VCaP (cell line): ENCODE measurements at regions not wholly inside any gene's neighbourhood (a gene's known extent, or its start where the extent isn't known, plus 50 kb on each side); places are given as distances from the start of the nearest gene placed in this dataset.

Experiments
- H3K27ac ChIP-seq: fragments of 450-650 bp; 2 replicates; pipeline ENCODE4 v1.5.1; 2017
- TF ChIP-seq, protein P1 (sequence below): fragments of 450-650 bp; conservative IDR thresholded peaks from 2 replicates; pipeline ENCODE4 v1.5.1; 2017; ENCODE audit warnings: mild to moderate bottlenecking, moderate library complexity

- TF ChIP-seq, protein P1, sequence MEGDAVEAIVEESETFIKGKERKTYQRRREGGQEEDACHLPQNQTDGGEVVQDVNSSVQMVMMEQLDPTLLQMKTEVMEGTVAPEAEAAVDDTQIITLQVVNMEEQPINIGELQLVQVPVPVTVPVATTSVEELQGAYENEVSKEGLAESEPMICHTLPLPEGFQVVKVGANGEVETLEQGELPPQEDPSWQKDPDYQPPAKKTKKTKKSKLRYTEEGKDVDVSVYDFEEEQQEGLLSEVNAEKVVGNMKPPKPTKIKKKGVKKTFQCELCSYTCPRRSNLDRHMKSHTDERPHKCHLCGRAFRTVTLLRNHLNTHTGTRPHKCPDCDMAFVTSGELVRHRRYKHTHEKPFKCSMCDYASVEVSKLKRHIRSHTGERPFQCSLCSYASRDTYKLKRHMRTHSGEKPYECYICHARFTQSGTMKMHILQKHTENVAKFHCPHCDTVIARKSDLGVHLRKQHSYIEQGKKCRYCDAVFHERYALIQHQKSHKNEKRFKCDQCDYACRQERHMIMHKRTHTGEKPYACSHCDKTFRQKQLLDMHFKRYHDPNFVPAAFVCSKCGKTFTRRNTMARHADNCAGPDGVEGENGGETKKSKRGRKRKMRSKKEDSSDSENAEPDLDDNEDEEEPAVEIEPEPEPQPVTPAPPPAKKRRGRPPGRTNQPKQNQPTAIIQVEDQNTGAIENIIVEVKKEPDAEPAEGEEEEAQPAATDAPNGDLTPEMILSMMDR, result no peak
- no peak overlapping the region; the same call in 1 of the 2 replicates for H3K27ac ChIP-seq
Observed at GRCh38 chr5:109945097-109945678, 255.5 kb downstream of the MAN2A1 start.

DNA sequence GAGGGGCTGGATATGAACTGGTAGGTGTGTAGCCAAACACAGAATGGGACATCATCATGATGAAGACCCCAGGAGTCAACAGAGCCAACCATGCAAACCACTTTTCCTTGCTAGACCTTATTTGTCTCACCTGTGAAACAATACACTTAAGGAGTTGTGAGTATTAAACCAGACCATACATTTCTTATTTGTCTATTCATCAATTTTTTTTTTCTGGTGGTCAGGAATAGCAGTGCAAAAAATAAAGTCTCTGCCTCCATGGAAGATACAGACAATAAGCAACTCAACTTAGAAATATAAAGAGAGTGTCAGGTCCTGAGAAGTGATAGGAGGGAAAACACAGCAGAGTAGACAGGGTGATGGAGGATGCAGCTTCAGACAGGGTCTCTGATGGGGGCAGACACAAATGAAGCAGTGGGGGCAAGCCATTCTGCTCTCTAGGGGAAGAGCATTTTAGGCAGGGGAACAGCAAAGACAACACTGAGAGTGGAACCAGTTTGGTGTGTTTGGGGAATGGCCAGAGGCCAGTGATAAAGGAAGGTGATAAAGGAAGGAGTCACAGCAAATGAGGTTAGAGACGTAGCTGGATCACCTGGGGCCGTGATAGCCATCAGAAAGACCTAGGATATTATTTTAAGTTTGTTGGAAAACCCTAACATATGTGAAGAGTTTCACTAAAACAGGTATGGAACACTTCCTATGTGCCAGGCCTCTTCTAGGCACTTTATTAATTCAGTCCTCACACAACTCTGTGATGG is 256.2 kb downstream of the MAN2A1 start:
- TF ChIP-seq, protein P1, result no peak
- peak overlapping the region; percentile 15; the same call in 1 of the 2 replicates for H3K27ac ChIP-seq

GRCh38 chr5:109946610-109947009 is 256.9 kb downstream of the MAN2A1 start:
- TF ChIP-seq, protein P1, result no peak
- H3K27ac ChIP-seq, result peak overlapping the region; percentile 15; the same call in 1 of the 2 replicates

- TF ChIP-seq, protein P1, result no peak
Observed at GRCh38 chr5:109947667-109948066, 257.9 kb downstream of the MAN2A1 start.

DNA sequence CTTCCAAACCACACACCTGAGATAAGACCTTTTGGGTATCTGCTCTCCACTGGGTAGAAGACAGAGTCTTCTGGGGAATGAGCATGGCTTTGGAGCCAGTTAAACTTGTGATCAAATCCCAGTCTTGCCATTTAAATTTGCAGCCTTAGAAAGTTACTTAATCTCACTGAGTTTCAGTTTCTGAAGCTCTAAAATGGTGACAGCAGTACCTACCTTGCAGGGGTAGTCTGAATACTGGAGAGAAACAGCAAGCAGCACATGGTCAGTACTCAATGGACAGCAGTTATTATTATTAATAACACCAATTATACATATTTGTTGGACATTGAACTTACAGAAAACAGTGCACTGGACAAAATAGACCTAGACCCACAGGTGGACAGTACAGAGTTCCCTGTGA is 260.9 kb downstream of the MAN2A1 start:
- no peak overlapping the region for H3K27ac ChIP-seq
- TF ChIP-seq, protein P1, result no peak

More at GRCh38 chr5:109947667-109948066, 257.9 kb downstream of the MAN2A1 start:
- no peak overlapping the region for H3K27ac ChIP-seq

DNA sequence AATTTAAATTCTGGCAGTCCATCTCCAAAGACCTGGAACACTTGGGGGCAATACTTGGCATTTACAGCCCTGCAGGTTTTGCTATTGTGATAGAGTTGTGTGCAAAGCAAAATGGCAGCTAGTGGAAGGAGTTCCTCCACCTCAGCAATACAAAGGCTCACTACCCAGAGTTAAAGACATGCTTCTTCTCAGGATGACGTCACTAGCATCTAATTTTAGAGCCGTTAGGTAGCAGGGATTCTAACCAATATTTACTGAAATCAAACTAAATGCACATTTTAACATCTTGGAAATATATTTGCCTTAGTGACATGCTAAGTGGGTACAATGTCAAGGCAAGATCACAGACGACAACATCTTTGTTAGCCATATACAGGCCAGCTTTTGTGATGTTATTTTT is 261.6 kb downstream of the MAN2A1 start:
- H3K27ac ChIP-seq, result no peak overlapping the region
- TF ChIP-seq, protein P1, result no peak

- TF ChIP-seq, protein P1, result no peak
- H3K27ac ChIP-seq, result no peak overlapping the region
Observed at GRCh38 chr5:109951758-109952157, 262.0 kb downstream of the MAN2A1 start.
